ENCODE measurements at regions not wholly inside any gene's neighbourhood (a gene's known extent, or its start where the extent isn't known, plus 50 kb on each side); places are given as distances from the start of the nearest gene placed in this dataset.
A peak's percentile ranks its signal among the peaks of the same experiment; 100 is the strongest.

DNA sequence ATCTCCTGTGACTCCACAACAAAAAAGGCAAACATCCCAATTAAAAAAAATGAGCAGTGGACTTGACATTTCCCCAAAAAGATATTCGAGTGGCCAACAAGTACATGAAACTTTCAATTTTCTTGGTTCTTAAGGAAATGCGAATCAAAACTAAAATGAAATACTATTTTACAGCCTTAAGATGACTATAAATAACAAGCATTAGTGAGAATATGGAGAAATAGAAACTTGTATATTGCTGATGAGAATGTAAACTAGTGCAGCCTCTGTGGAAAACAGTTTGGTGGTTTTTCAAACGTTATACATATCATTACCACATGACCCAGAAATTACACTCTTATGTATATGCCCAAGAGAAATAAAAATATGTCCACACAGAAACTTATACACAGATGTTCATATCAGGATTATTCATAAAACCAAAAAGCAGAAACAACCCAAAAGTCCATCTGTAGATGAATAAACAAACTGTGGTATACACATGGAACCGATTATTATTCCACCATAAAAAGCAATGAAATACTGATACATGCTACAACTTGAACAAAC lies 153.2 kb upstream of the GPR149 start:
- Histone ChIP-seq H3K27me3 (ENCODE audit: control insufficient read depth in 3 of 3, insufficient read depth in 3 of 3, low read length in 2 of 3) (no peaks in the 10 kb centered on the region), H3K27ac (ENCODE audit: low read depth in 1 of 2, low read length in 1 of 2) (no peak overlapping the region), H3K4me3 (no peak overlapping the region), H3K9me3 (ENCODE audit: control insufficient read depth in 4 of 4, insufficient read depth in 3 of 4, low read length in 3 of 4) (no peaks in the 10 kb centered on the region), H3K4me1 (ENCODE audit: control insufficient read depth in 5 of 5, insufficient read depth in 5 of 5, low read length in 5 of 5) (no peaks in the 10 kb centered on the region), H3K36me3 (ENCODE audit: control insufficient read depth in 4 of 4, insufficient read depth in 4 of 4, low read length in 4 of 4) (no peaks in the 10 kb centered on the region), H3K9ac (ENCODE audit: insufficient read depth in 1 of 2, low read length in 2 of 2) (no peak overlapping the region)
- TF ChIP-seq, protein P1, sequence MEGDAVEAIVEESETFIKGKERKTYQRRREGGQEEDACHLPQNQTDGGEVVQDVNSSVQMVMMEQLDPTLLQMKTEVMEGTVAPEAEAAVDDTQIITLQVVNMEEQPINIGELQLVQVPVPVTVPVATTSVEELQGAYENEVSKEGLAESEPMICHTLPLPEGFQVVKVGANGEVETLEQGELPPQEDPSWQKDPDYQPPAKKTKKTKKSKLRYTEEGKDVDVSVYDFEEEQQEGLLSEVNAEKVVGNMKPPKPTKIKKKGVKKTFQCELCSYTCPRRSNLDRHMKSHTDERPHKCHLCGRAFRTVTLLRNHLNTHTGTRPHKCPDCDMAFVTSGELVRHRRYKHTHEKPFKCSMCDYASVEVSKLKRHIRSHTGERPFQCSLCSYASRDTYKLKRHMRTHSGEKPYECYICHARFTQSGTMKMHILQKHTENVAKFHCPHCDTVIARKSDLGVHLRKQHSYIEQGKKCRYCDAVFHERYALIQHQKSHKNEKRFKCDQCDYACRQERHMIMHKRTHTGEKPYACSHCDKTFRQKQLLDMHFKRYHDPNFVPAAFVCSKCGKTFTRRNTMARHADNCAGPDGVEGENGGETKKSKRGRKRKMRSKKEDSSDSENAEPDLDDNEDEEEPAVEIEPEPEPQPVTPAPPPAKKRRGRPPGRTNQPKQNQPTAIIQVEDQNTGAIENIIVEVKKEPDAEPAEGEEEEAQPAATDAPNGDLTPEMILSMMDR (IDR thresholded peaks at IDR 0.05; ENCODE audit: control extremely low read depth, extremely low read depth) = no peak
- no peak for DNase-seq
- ATAC-seq (ENCODE audit: insufficient read depth, low FRiP score) = no peak
- WGBS, 2 donors = 85% methylated on average over 4 of the region's 4 CpGs

DNA sequence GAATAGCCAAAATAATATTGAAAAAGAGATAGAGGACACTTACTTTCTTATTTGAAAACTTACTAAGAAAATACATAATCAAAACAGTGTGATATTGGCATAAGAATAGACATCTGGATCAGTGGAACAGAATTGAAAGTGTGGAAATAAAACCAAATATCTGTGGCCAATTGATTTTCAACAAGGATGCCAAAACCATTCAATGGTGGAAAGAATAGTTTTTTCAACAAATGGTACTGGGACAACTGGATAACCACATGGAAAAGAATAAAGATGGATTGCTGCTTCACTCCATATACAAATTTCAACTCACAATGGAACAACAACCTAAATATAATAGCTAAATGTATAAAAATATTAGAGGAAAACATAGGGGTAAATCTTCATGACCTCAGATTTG lies 152.5 kb upstream of the GPR149 start:
- no peak for ATAC-seq (ENCODE audit: insufficient read depth, low FRiP score)
- H3K4me3 ChIP-seq = no peak overlapping the region
- no peaks in the 10 kb centered on the region for H3K9me3 ChIP-seq (ENCODE audit: control insufficient read depth in 4 of 4, insufficient read depth in 3 of 4, low read length in 3 of 4)
- no peak overlapping the region for H3K9ac ChIP-seq (ENCODE audit: insufficient read depth in 1 of 2, low read length in 2 of 2)
- TF ChIP-seq, protein P1 (IDR thresholded peaks at IDR 0.05; ENCODE audit: control extremely low read depth, extremely low read depth) = no peak
- DNase-seq = no peak
- no peaks in the 10 kb centered on the region for H3K4me1 ChIP-seq (ENCODE audit: control insufficient read depth in 5 of 5, insufficient read depth in 5 of 5, low read length in 5 of 5)
- H3K27ac ChIP-seq (ENCODE audit: low read depth in 1 of 2, low read length in 1 of 2) = no peak overlapping the region
- no peaks in the 10 kb centered on the region for H3K27me3 ChIP-seq (ENCODE audit: control insufficient read depth in 3 of 3, insufficient read depth in 3 of 3, low read length in 2 of 3)
- no peaks in the 10 kb centered on the region for H3K36me3 ChIP-seq (ENCODE audit: control insufficient read depth in 4 of 4, insufficient read depth in 4 of 4, low read length in 4 of 4)

DNA sequence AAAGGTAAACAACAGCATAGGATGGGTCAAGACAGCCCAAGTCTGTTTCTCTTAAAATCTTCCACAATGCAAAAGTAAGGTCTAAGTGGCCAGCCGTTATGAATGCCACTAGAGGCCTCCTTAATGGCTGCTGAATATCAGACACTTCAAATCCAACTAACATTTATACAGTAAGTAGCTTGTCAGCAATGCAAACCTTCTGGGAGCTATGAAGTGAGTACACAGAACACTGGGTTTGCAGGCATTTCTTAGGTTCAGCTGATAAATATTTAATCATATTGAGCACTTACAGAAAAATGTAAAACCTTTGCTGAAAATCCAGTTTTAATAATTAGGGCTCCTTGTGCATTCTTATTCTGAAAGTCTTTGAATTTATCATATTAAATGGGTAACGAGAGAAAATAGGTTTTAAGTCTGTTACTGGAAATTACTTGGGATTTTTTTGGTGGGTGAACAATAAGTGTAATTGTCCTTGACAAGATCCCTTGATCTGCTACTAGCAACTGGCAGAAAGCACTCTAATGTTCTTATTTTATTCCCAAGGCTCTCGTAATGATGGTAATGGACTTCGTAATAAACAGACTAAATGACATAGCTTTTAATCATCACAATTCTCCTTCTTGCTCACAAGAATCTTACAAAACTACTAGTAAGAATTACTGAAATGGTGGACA lies 141.7 kb upstream of the GPR149 start:
- no peak overlapping the region for H3K27ac ChIP-seq (ENCODE audit: low read depth in 1 of 2, low read length in 1 of 2)
- TF ChIP-seq, protein P1 (IDR thresholded peaks at IDR 0.05; ENCODE audit: control extremely low read depth, extremely low read depth) = no peak
- H3K9ac ChIP-seq (ENCODE audit: insufficient read depth in 1 of 2, low read length in 2 of 2) = no peak overlapping the region
- H3K4me1 ChIP-seq (ENCODE audit: control insufficient read depth in 5 of 5, insufficient read depth in 5 of 5, low read length in 5 of 5) = no peaks in the 10 kb centered on the region
- 77 to 80% methylated on average over 4 of the region's 4 CpGs for WGBS, 2 donors
- H3K27me3 ChIP-seq (ENCODE audit: control insufficient read depth in 3 of 3, insufficient read depth in 3 of 3, low read length in 2 of 3) = no peaks in the 10 kb centered on the region
- no peak overlapping the region for H3K4me3 ChIP-seq
- peaks cover 0 to 10% (median 0%) of the 10 kb centered on the region in 4 donors for H3K9me3 ChIP-seq (ENCODE audit: control insufficient read depth in 4 of 4, insufficient read depth in 3 of 4, low read length in 3 of 4)
- H3K36me3 ChIP-seq (ENCODE audit: control insufficient read depth in 4 of 4, insufficient read depth in 4 of 4, low read length in 4 of 4) = no peaks in the 10 kb centered on the region
- no peak for ATAC-seq (ENCODE audit: insufficient read depth, low FRiP score)
- DNase-seq = peak in 2 of 3 donors; percentile 0 to 13

DNA sequence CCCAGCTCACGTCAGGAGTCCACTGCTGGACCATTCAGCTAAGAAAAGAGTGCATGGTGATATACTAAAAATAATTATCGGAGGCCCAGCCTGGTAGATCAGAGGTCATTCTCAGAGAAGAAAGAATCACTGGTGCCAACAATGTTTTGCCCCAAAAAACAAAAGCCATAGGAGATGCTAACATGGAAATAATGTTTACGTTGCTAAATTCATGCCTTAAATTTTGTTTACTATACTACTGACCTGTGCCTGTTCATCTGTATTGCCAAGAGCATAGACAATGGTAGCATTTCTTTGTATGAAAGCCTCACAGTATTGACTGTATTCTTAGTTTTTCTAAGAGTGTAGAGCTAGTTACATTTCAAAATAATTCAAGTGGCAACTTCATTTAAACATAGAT lies 138.1 kb upstream of the GPR149 start:
- ATAC-seq (ENCODE audit: insufficient read depth, low FRiP score) = no peak
- Histone ChIP-seq H3K27me3 (ENCODE audit: control insufficient read depth in 3 of 3, insufficient read depth in 3 of 3, low read length in 2 of 3) (no peaks in the 10 kb centered on the region), H3K9me3 (ENCODE audit: control insufficient read depth in 4 of 4, insufficient read depth in 3 of 4, low read length in 3 of 4) (no peaks in the 10 kb centered on the region), H3K9ac (ENCODE audit: insufficient read depth in 1 of 2, low read length in 2 of 2) (no peak overlapping the region), H3K4me1 (ENCODE audit: control insufficient read depth in 5 of 5, insufficient read depth in 5 of 5, low read length in 5 of 5) (no peaks in the 10 kb centered on the region), H3K4me3 (no peak overlapping the region), H3K36me3 (ENCODE audit: control insufficient read depth in 4 of 4, insufficient read depth in 4 of 4, low read length in 4 of 4) (no peaks in the 10 kb centered on the region), H3K27ac (ENCODE audit: low read depth in 1 of 2, low read length in 1 of 2) (no peak overlapping the region)
- 81 to 89% methylated on average over 3 of the region's 3 CpGs for WGBS, 2 donors
- DNase-seq = no peak
- TF ChIP-seq, protein P1 (IDR thresholded peaks at IDR 0.05; ENCODE audit: control extremely low read depth, extremely low read depth) = no peak
